K562 (cell line): ENCODE measurements at regions not wholly inside any gene's neighbourhood (a gene's known extent, or its start where the extent isn't known, plus 50 kb on each side); places are given as distances from the start of the nearest gene placed in this dataset.

Experiments
- ATAC-seq: fragments of 200-7000 bp; cut with Tn5 transposase; 3 replicates; pipeline ENCODE4 v1.9.1; 2020; ENCODE audit warnings: moderate library complexity
- BruUV-seq: library from RNA; stranded (reverse); fragments of 400-500 nt; replicated peaks from 2 replicates; lab custom pipeline; 2021; lab: Mats Ljungman, UMichigan
- CTCF ChIA-PET: fragments of 300-600 bp; formaldehyde crosslinking; extraction: SDS; loops from one replicate; lab custom pipeline; 2021; ENCODE audit warnings: low intra/inter-chr PET ratio; lab: Yijun Ruan, JAX
- POLR2A ChIA-PET: fragments of 300-600, 350-650 bp; sonication (Branson Sonifier 250); formaldehyde crosslinking; extraction: SDS; loops from one replicate; lab custom pipeline; 2021; ENCODE audit warnings: antibody characterized with exemption, inconsistent platforms; lab: Yijun Ruan, JAX
- DNase-seq, 4 experiments: peaks; one replicate each; pipeline versions ENCODE4 v3.0.0 to v3.0.0-alpha.2; 2011 to 2018; ENCODE audit warnings: low spot score in 3 of 4, mixed read lengths in 3 of 4; ENCODE audit errors: extremely low read depth in 1 of 4
- FAIRE-seq: peaks from 2 replicates; lab custom pipeline; 2011; peaks lifted over from hg19 to GRCh38; lab: Jason Lieb, UNC
- H2AFZ ChIP-seq: 2 replicates; pipeline ENCODE4 v1.6.0; 2011; ENCODE audit warnings: low read depth, low read length, control low read depth, inconsistent platforms
- H3K27ac ChIP-seq: fragments of 200-600 bp; 3 replicates; pipeline ENCODE4 v1.8.0; 2011; ENCODE audit warnings: low read depth, mild to moderate bottlenecking, control low read depth, inconsistent platforms, low read length, moderate library complexity, mixed read lengths; ENCODE audit errors: extremely low read depth
- H3K27me3 ChIP-seq, 2 experiments: fragments of 300-600 bp in 1 of 2; 2 replicates in 1 of 2; 3 replicates in 1 of 2; pipeline versions ENCODE4 v1.6.0 to v1.8.0; 2011; ENCODE audit warnings: inconsistent platforms in 2 of 2, low read length in 2 of 2, mild to moderate bottlenecking in 1 of 2, mixed read lengths in 1 of 2, moderate library complexity in 1 of 2; ENCODE audit not compliant: control insufficient read depth in 2 of 2, insufficient read depth in 2 of 2
- H3K36me3 ChIP-seq: fragments of 300-600 bp; 3 replicates; pipeline ENCODE4 v1.8.0; 2011; ENCODE audit warnings: mild to moderate bottlenecking, low read length, inconsistent platforms; ENCODE audit not compliant: control insufficient read depth, insufficient read depth
- H3K4me1 ChIP-seq, 2 experiments: fragments of 200-600 bp in 1 of 2; replicated peaks in 1 of 2; 2 replicates in 1 of 2; 3 replicates in 1 of 2; pipeline versions ENCODE4 v1.5.1 to v1.8.0; 2011; ENCODE audit warnings: inconsistent platforms in 2 of 2, low read length in 2 of 2, mild to moderate bottlenecking in 1 of 2, mixed read lengths in 1 of 2, moderate library complexity in 1 of 2; ENCODE audit not compliant: control insufficient read depth in 2 of 2, insufficient read depth in 2 of 2
- H3K4me2 ChIP-seq: 2 replicates; pipeline ENCODE4 v1.6.1; 2011; ENCODE audit warnings: low read length, control low read depth, inconsistent platforms, mixed read lengths; ENCODE audit not compliant: insufficient read depth
- H3K4me3 ChIP-seq: fragments of 200-600 bp; sonication (generic), shearing (Covaris generic); 2 replicates; pipeline ENCODE4 v1.5.1; 2016; ENCODE audit warnings: control low read depth, inconsistent platforms
- H3K79me2 ChIP-seq: fragments of 200-600 bp; 3 replicates; pipeline ENCODE4 v1.8.0; 2011; ENCODE audit warnings: low read length, inconsistent platforms; ENCODE audit not compliant: control insufficient read depth, insufficient read depth
- H3K9ac ChIP-seq, 2 experiments: 2 replicates each; pipeline versions ENCODE4 v1.6.0 to v1.6.1; 2011; ENCODE audit warnings: low read depth in 2 of 2, low read length in 2 of 2, control low read depth in 1 of 2, inconsistent platforms in 1 of 2, mild to moderate bottlenecking in 1 of 2, mixed read lengths in 1 of 2; ENCODE audit not compliant: insufficient read depth in 1 of 2
- H3K9me1 ChIP-seq: one replicate; pipeline ENCODE4 v1.6.0; 2011; ENCODE audit warnings: inconsistent platforms, mild to moderate bottlenecking, low read length, moderate library complexity; ENCODE audit not compliant: control insufficient read depth, insufficient read depth
- H3K9me3 ChIP-seq: replicated peaks from 2 replicates; pipeline ENCODE4 v1.5.1; 2011; ENCODE audit warnings: low read depth, low read length, inconsistent platforms; ENCODE audit not compliant: control insufficient read depth, insufficient read depth
- H4K20me1 ChIP-seq: replicated peaks from 2 replicates; pipeline ENCODE4 v1.6.1; 2011; ENCODE audit warnings: low read length, inconsistent platforms, mixed read lengths; ENCODE audit not compliant: control insufficient read depth, insufficient read depth
- ARID3A ChIP-seq: IDR thresholded peaks from 2 replicates; pipeline ENCODE4 v1.6.1; 2012; ENCODE audit warnings: low read depth, low read length, improper control_type of control experiment, borderline replicate concordance
- ARID4B ChIP-seq: sonication (generic); formaldehyde crosslinking; IDR thresholded peaks from 2 replicates; pipeline ENCODE4 v1.8.0; 2022; ENCODE audit warnings: mild to moderate bottlenecking, missing genetic modification reagents
- NFIX ChIP-seq: fragments of 250-450 bp; sonication (Bioruptor Pico); IDR thresholded peaks from 2 replicates; pipeline ENCODE4 v1.4.0; 2020; ENCODE audit warnings: low read depth, mild to moderate bottlenecking, moderate library complexity
- PYGO2 ChIP-seq: fragments of 450-650 bp; IDR thresholded peaks from 2 replicates; pipeline ENCODE4 v1.6.1; 2016; ENCODE audit warnings: mild to moderate bottlenecking, missing genetic modification characterization, moderate library complexity, missing compliant biosample characterization
- RFX7 ChIP-seq: fragments of 250-450 bp; sonication (Bioruptor Pico); IDR thresholded peaks from 2 replicates; pipeline ENCODE4 v1.5.1; 2021; ENCODE audit warnings: mild to moderate bottlenecking
- SMARCC2 ChIP-seq: fragments of 450-650 bp; IDR thresholded peaks from 2 replicates; pipeline ENCODE4 v1.6.1; 2017; ENCODE audit warnings: antibody characterized with exemption, moderate library complexity, mild to moderate bottlenecking, low read depth
- TAF7 ChIP-seq: fragments of 450-650 bp; IDR thresholded peaks from 2 replicates; pipeline ENCODE4 v1.6.1; 2016; ENCODE audit warnings: missing genetic modification characterization, missing compliant biosample characterization
- TCF7 ChIP-seq: sonication (generic); IDR thresholded peaks from 2 replicates; pipeline ENCODE4 v1.6.1; 2016; ENCODE audit warnings: antibody characterized with exemption, borderline replicate concordance
- THRAP3 ChIP-seq: fragments of 450-650 bp; IDR thresholded peaks from 2 replicates; pipeline ENCODE4 v1.6.1; 2016; ENCODE audit warnings: mild to moderate bottlenecking, inconsistent platforms, borderline replicate concordance
- ZNF134 ChIP-seq: fragments of 250-450 bp; sonication (Bioruptor Pico); conservative IDR thresholded peaks from 2 replicates; pipeline ENCODE4 v1.4.0; 2020
- ZNF445 ChIP-seq: fragments of 250-450 bp; sonication (Bioruptor Pico); IDR thresholded peaks from 2 replicates; pipeline ENCODE4 v1.4.0; 2020; ENCODE audit warnings: low read depth, mild to moderate bottlenecking, moderate library complexity
- ZNF766 ChIP-seq: fragments of 200-800 bp; sonication (Bioruptor generic); conservative IDR thresholded peaks from 2 replicates; pipeline ENCODE4 v1.6.1; 2016; ENCODE audit warnings: missing genetic modification characterization, missing compliant biosample characterization
- WGBS: fragments of 100-300 bp; shearing (Covaris generic); methylation state at CpG from one replicate; pipeline ENCODE4 v1.1.6; 2016; ENCODE audit warnings: low coverage, mixed read lengths; ENCODE audit not compliant: insufficient coverage; ENCODE audit errors: missing lambda C conversion rate; 5-methylcytosine and 5-hydroxymethylcytosine counted together
- in situ Hi-C: fragments of 300-500 bp; cut with MboI; formaldehyde crosslinking; loops from 4 replicates; pipeline ENCODE4 v1.15.0; 2018; ENCODE audit warnings: inconsistent platforms, mixed read lengths
- intact Hi-C: fragments of 100-400 bp; cut with micrococcal nuclease; formaldehyde crosslinking; loops from 2 replicates; pipeline ENCODE4 v1.14.2; 2022

- Histone ChIP-seq H3K9me1 (no peaks in the 10 kb centered on the region), H3K27ac (no peak overlapping the region), H3K4me3 (no peak overlapping the region), H3K9me3 (no peaks in the 10 kb centered on the region), H2AFZ (no peak overlapping the region), H3K4me1 (no peaks in the 10 kb centered on the region), H4K20me1 (no peaks in the 10 kb centered on the region), H3K79me2 (no peaks in the 10 kb centered on the region), H3K4me2 (no peak overlapping the region), H3K9ac (no peak overlapping the region), H3K27me3 (no peaks in the 10 kb centered on the region), H3K36me3 (no peaks in the 10 kb centered on the region)
- in situ Hi-C loops (no loop called here), intact Hi-C loops (no loop called here)
- ChIA-PET CTCF (no interaction called here), POLR2A (no interaction called here)
- no peak for ATAC-seq
- FAIRE-seq = no peak
- DNase-seq = no peak
- no TSS peak for BruUV-seq
- 0% methylated on average over 1 of the region's 2 CpGs for WGBS
- TF ChIP-seq ARID3A = no peak
- TF ChIP-seq TCF7 = no peak
- TF ChIP-seq ZNF134 (CRISPR knock-in tag) = no peak
- TF ChIP-seq PYGO2 = no peak
- no peak for TF ChIP-seq RFX7 (CRISPR knock-in tag)
- TF ChIP-seq ARID4B (CRISPR knock-in tag) = no peak
- TF ChIP-seq TAF7 = no peak
- no peak for TF ChIP-seq NFIX (CRISPR knock-in tag)
- TF ChIP-seq SMARCC2 = no peak
- TF ChIP-seq THRAP3 = no peak
- no peak for TF ChIP-seq ZNF445 (CRISPR knock-in tag)
- no peak for TF ChIP-seq ZNF766
These were observed 230.7 kb downstream of the RFC3 start for GRCh38 chr13:34048652-34049051.
